Smooth muscle cell (in vitro differentiated cells): ENCODE measurements at regions not wholly inside any gene's neighbourhood (a gene's known extent, or its start where the extent isn't known, plus 50 kb on each side); places are given as distances from the start of the nearest gene placed in this dataset.

ENCODE experiments used
- DNase-seq: peaks from one replicate; lab custom pipeline; 2025; ENCODE audit not compliant: unreplicated experiment; lab: John Stamatoyannopoulos, UW
- H2AFZ ChIP-seq: fragments of 200-600 bp; sonication (generic); 2 replicates; pipeline ENCODE4 v1.6.0; 2016; ENCODE audit warnings: antibody characterized with exemption, low read depth, mild to moderate bottlenecking
- H3F3A ChIP-seq: fragments of 200-600 bp; sonication (generic); 2 replicates; pipeline ENCODE4 v1.6.0; 2017; ENCODE audit warnings: antibody characterized with exemption, low read depth
- H3K27ac ChIP-seq: fragments of 200-600 bp; sonication (generic); 2 replicates; pipeline ENCODE4 v1.5.1; 2016; ENCODE audit warnings: low read depth, mild to moderate bottlenecking
- H3K27me3 ChIP-seq: fragments of 200-600 bp; sonication (generic); 2 replicates; pipeline ENCODE4 v1.6.1; 2016; ENCODE audit warnings: low read depth, mild to moderate bottlenecking
- H3K36me3 ChIP-seq: fragments of 200-600 bp; sonication (generic); 2 replicates; pipeline ENCODE4 v1.5.1; 2016; ENCODE audit warnings: low read depth
- H3K4me1 ChIP-seq: fragments of 200-600 bp; sonication (generic); 2 replicates; pipeline ENCODE4 v1.5.1; 2016; ENCODE audit warnings: low read depth
- H3K4me2 ChIP-seq: fragments of 200-600 bp; sonication (generic); 2 replicates; pipeline ENCODE4 v1.6.0; 2016; ENCODE audit warnings: mild to moderate bottlenecking
- H3K4me3 ChIP-seq: fragments of 200-600 bp; sonication (generic); 2 replicates; pipeline ENCODE4 v1.5.1; 2016; ENCODE audit warnings: mild to moderate bottlenecking
- H3K79me2 ChIP-seq: fragments of 200-600 bp; sonication (generic); 2 replicates; pipeline ENCODE4 v1.6.0; 2016; ENCODE audit warnings: low read depth, mild to moderate bottlenecking
- H3K9ac ChIP-seq: fragments of 200-600 bp; sonication (generic); 2 replicates; pipeline ENCODE4 v1.6.0; 2016; ENCODE audit warnings: low read depth
- H3K9me3 ChIP-seq: fragments of 200-600 bp; sonication (generic); replicated peaks from 2 replicates; pipeline ENCODE4 v1.5.1; 2016; ENCODE audit warnings: low read depth
- H4K20me1 ChIP-seq: fragments of 200-600 bp; sonication (generic); 2 replicates; pipeline ENCODE4 v1.6.0; 2016; ENCODE audit warnings: low read depth
- CTCF ChIP-seq: fragments of 200-600 bp; sonication (generic); IDR thresholded peaks from 2 replicates; pipeline ENCODE4 v1.5.1; 2017; ENCODE audit warnings: borderline replicate concordance, mild to moderate bottlenecking, antibody characterized with exemption; ENCODE audit not compliant: insufficient read depth, poor library complexity, severe bottlenecking
- WGBS: methylation state at CpG from one replicate; pipeline ENCODE4 v1.1.7; 2016; ENCODE audit warnings: low lambda C conversion rate; 5-methylcytosine and 5-hydroxymethylcytosine counted together

GRCh38 chrX:69431420-69431819 lies 72.7 kb upstream of the NALF2 start:
- Histone ChIP-seq H2AFZ (no peak overlapping the region), H3K27me3 (no peaks in the 10 kb centered on the region), H3K4me3 (no peak overlapping the region), H4K20me1 (no peaks in the 10 kb centered on the region), H3K4me1 (no peaks in the 10 kb centered on the region), H3F3A (no peaks in the 10 kb centered on the region), H3K9ac (no peak overlapping the region), H3K27ac (no peak overlapping the region), H3K79me2 (no peaks in the 10 kb centered on the region), H3K9me3 (no peaks in the 10 kb centered on the region), H3K4me2 (no peak overlapping the region), H3K36me3 (no peaks in the 10 kb centered on the region)
- 69% methylated on average over 1 of the region's 1 CpG for WGBS
- no peak for TF ChIP-seq CTCF
- DNase-seq, result no peak

- no peaks in the 10 kb centered on the region for H3K79me2 ChIP-seq
- no peak overlapping the region for H2AFZ ChIP-seq
- no peaks in the 10 kb centered on the region for H3F3A ChIP-seq
- H3K4me1 ChIP-seq, result no peaks in the 10 kb centered on the region
- DNase-seq, result no peak
- 59% methylated on average over 2 of the region's 2 CpGs for WGBS
- no peak overlapping the region for H3K4me2 ChIP-seq
- no peaks in the 10 kb centered on the region for H3K9me3 ChIP-seq
- no peaks in the 10 kb centered on the region for H3K27me3 ChIP-seq
- no peaks in the 10 kb centered on the region for H3K36me3 ChIP-seq
- H3K27ac ChIP-seq, result no peak overlapping the region
- H3K4me3 ChIP-seq, result no peak overlapping the region
- no peak for TF ChIP-seq CTCF
- no peaks in the 10 kb centered on the region for H4K20me1 ChIP-seq
- H3K9ac ChIP-seq, result no peak overlapping the region
These were observed 73.3 kb upstream of the NALF2 start for GRCh38 chrX:69430785-69431184.

- no peaks in the 10 kb centered on the region for H3K27me3 ChIP-seq
- WGBS, result 73% methylated on average over 6 of the region's 6 CpGs
- DNase-seq, result no peak
These were observed 74.6 kb upstream of the NALF2 start for GRCh38 chrX:69429339-69430015.

More at GRCh38 chrX:69429339-69430015, 74.6 kb upstream of the NALF2 start:
- no peaks in the 10 kb centered on the region for H3K79me2 ChIP-seq
- H2AFZ ChIP-seq, result no peak overlapping the region
- H3K36me3 ChIP-seq, result no peaks in the 10 kb centered on the region
- H4K20me1 ChIP-seq, result no peaks in the 10 kb centered on the region
- H3K9me3 ChIP-seq, result no peaks in the 10 kb centered on the region
- no peak overlapping the region for H3K4me2 ChIP-seq
- no peak overlapping the region for H3K27ac ChIP-seq
- no peaks in the 10 kb centered on the region for H3K4me1 ChIP-seq
- no peak overlapping the region for H3K4me3 ChIP-seq
- no peak for TF ChIP-seq CTCF
- H3F3A ChIP-seq, result no peaks in the 10 kb centered on the region
- no peak overlapping the region for H3K9ac ChIP-seq
